AG04449 (cell line): ENCODE measurements at regions not wholly inside any gene's neighbourhood (a gene's known extent, or its start where the extent isn't known, plus 50 kb on each side); places are given as distances from the start of the nearest gene placed in this dataset.

Experiments
- CTCF ChIA-PET: fragments of 350-600 bp; formaldehyde crosslinking; extraction: SDS; loops from one replicate; lab custom pipeline; 2021; ENCODE audit warnings: antibody characterized with exemption; lab: Yijun Ruan, JAX
- POLR2A ChIA-PET: fragments of 400-600, 350-600 bp; formaldehyde crosslinking; extraction: SDS; loops from one replicate; lab custom pipeline; 2020; ENCODE audit warnings: antibody characterized with exemption, inconsistent platforms; lab: Yijun Ruan, JAX
- DNase-seq: peaks from one replicate; pipeline ENCODE4 v3.0.0-alpha.2; 2010; ENCODE audit warnings: low read depth, low spot score
- H3K4me3 ChIP-seq: 2 replicates; pipeline ENCODE4 v1.5.1; 2011; ENCODE audit warnings: low read depth, mild to moderate bottlenecking, control low read depth, low read length
- TF ChIP-seq, protein P1 (sequence below): IDR thresholded peaks from one replicate; pipeline ENCODE4 v1.5.1; 2011; ENCODE audit warnings: mild to moderate bottlenecking, moderate library complexity, low read length, control low read depth, inconsistent platforms; ENCODE audit not compliant: insufficient read depth; ENCODE audit errors: missing control alignments

DNA sequence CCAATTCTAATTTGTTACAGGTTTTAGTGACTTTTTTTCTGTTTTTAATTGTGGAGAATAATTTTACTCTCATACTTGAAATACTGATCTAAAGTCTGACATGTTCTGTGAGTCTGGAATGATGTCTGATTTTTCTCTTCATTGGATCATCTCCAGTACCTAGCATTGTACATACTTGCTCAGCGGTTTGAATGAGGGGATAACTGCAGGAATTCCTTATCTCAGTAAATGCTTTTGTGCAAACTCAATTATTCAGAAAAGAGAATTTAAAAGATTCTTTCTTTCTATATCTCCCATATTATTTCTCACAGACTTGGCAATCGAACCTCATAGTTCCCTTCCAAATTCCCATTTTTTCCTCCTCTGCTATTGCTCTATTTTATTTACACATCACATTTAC lies 397.9 kb upstream of the SGCD start:
- POLR2A ChIA-PET = no interaction called here
- DNase-seq = no peak
- CTCF ChIA-PET = no interaction called here
- TF ChIP-seq, protein P1, sequence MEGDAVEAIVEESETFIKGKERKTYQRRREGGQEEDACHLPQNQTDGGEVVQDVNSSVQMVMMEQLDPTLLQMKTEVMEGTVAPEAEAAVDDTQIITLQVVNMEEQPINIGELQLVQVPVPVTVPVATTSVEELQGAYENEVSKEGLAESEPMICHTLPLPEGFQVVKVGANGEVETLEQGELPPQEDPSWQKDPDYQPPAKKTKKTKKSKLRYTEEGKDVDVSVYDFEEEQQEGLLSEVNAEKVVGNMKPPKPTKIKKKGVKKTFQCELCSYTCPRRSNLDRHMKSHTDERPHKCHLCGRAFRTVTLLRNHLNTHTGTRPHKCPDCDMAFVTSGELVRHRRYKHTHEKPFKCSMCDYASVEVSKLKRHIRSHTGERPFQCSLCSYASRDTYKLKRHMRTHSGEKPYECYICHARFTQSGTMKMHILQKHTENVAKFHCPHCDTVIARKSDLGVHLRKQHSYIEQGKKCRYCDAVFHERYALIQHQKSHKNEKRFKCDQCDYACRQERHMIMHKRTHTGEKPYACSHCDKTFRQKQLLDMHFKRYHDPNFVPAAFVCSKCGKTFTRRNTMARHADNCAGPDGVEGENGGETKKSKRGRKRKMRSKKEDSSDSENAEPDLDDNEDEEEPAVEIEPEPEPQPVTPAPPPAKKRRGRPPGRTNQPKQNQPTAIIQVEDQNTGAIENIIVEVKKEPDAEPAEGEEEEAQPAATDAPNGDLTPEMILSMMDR = no peak
- no peak overlapping the region for H3K4me3 ChIP-seq

DNA sequence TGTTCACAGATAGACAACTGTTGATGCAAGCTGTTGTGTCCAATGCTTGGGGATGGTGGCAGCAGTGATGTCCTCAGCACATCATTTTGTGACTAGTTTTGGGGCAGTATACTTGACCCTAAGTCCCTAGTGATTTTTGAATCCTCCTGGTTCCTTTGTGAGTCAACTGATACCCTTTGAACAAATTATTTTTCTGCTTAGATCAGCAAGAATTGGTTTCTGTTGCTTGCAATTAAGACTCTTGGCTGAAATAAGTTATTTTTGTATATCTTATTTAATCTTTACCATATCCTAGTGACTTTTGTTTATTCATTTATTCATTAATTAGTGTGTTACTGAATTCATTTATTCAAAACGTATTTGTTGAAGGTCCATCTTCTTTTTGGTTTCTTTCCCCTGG lies 392.0 kb upstream of the SGCD start:
- TF ChIP-seq, protein P1 = no peak
- ChIA-PET POLR2A (no interaction called here), CTCF (interaction anchor here (1.7 to 4.3 kb wide), 2 partner anchors 9 to 12 kb away, joined by 4 to 33 read pairs; no protein-coding TSS in a partner anchor)
- H3K4me3 ChIP-seq = no peak overlapping the region
- no peak for DNase-seq

DNA sequence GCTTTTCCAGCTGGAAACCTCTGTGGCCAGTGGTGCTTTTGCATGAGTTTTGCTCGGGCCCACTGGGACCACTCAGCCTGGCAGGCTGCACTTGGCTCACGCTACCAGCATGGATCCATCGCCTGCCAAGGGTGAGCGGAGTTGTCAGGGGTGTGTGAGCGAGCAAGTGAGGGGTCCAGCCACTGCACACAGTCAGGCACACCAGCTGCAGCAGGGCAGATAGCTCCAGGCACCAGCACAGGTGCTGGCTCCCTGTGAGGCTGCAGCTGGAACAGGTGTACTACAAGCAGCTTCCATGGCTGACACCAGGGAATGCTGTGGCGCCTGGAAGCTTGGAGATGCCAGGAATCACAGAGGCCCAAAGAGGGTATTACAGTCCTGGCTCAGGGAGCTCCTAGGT lies 391.2 kb upstream of the SGCD start:
- ChIA-PET CTCF (interaction anchor here (1.7 to 4.3 kb wide), 2 partner anchors 8 to 13 kb away, joined by 4 to 33 read pairs; no protein-coding TSS in a partner anchor), POLR2A (no interaction called here)
- TF ChIP-seq, protein P1 = no peak
- no peak overlapping the region for H3K4me3 ChIP-seq
- no peak for DNase-seq

DNA sequence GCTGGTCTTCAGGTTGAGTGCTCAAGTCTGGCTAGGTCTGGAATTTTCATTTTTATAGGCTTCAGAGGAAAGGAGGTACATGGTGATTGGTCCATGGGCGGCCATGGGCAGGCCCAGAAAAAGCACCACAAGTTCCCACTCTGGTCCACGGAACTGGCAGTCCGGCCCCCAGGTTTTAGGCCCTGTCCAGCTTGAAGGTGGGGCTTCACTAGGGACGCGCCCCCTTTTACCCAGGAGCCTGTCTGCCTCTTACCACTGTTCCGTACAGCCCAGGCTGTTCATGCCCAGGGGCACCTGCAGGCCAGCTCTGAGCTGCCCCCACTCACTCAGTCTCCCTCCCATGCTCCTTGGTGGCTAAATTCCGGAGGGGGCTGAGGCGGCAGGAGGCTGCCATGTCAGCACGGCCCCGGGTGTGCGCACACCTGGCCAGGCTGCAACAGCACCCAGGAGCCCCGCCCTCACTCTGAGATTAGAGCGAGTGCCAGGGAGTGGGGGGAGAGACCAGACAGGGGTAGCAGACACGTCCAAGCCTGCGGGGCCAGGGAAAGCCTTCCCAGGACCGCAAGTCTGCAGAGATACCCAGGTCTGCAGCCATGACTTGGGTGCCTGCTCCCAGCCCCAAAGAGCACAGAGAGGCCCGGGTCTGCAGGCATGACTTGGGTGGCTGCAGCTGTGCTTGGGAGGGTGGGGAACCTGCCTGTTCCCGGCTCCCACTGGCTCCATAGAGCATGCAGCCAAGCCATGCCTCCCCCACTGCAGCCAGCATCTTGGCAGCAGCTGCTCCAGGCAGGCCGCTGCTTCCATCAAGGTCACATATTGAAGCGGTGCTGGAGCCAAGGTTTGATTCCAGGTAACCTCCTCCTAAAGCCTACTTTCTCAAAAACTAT lies 390.2 kb upstream of the SGCD start:
- POLR2A ChIA-PET = no interaction called here
- DNase-seq = no peak
- TF ChIP-seq, protein P1 = no peak
- CTCF ChIA-PET = interaction anchor here (1.4 to 1.7 kb wide), 2 partner anchors 14 to 888 kb away, joined by 3 to 4 read pairs; no protein-coding TSS in a partner anchor
- no peak overlapping the region for H3K4me3 ChIP-seq

DNA sequence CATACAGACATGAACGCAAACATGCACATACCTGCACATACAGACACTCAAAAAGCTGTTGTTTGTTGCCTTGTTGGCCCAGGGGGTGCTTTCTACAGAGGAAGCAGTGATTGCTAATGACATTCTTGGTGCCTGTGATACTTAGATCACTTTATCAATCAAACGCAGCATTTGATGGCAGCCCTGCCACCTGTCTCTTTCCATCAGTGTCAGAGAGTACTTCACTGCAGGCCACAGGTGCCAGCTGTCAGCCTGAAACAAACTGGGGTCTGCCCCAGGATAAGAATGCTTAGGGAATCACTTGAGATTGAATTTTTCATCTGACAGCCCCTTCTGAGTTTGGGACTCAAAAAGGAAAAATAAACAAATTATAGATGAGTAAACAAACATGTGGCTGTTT lies 388.9 kb upstream of the SGCD start:
- ChIA-PET POLR2A (no interaction called here), CTCF (interaction anchor here (1.1 to 1.4 kb wide), 2 partner anchors 23 to 887 kb away, joined by 3 read pairs; no protein-coding TSS in a partner anchor)
- DNase-seq = no peak
- TF ChIP-seq, protein P1 = no peak
- H3K4me3 ChIP-seq = no peak overlapping the region

DNA sequence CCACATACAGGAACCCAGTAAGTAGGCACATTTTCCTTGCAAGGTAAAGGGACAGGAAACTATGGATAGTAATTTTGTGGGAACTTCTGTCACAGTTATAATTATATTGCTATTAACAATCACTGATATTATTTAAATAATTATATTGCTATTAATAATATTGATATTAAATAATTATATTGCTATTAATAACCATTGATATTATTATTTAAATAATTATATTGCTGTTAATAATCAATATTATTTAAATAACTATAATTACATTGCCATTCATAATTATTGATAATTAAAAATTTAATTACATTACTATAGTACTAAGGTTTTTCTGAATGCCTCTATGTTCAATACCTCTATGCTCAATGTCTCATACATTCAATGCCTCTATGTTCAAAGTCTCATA lies 385.6 kb upstream of the SGCD start:
- TF ChIP-seq, protein P1 = no peak
- CTCF ChIA-PET = no interaction called here
- POLR2A ChIA-PET = no interaction called here
- H3K4me3 ChIP-seq = no peak overlapping the region
- no peak for DNase-seq
